ENCODE measurements at regions not wholly inside any gene's neighbourhood (a gene's known extent, or its start where the extent isn't known, plus 50 kb on each side); places are given as distances from the start of the nearest gene placed in this dataset.

GRCh38 chr7:16178092-16178491, 243.2 kb downstream of the CRPPA start:
- TF ChIP-seq CTCF (conservative IDR thresholded peaks at IDR 0.05; ENCODE audit: low read depth, low read length) = no peak
- TF ChIP-seq MAFK (IDR thresholded peaks at IDR 0.05; ENCODE audit: low read depth, low read length) = no peak
- no peak for TF ChIP-seq MXI1 (IDR thresholded peaks at IDR 0.05; ENCODE audit: borderline replicate concordance, low read depth, low read length)
- TF ChIP-seq POLR2A (IDR thresholded peaks at IDR 0.05; ENCODE audit: low read depth, low read length) = no peak
- TF ChIP-seq RAD21 (IDR thresholded peaks at IDR 0.05; ENCODE audit: low read length) = no peak
- TF ChIP-seq CEBPB (IDR thresholded peaks at IDR 0.05; ENCODE audit: low read depth, low read length) = no peak
- no peak for TF ChIP-seq ELK1 (IDR thresholded peaks at IDR 0.05; ENCODE audit: borderline replicate concordance, low read depth, low read length)
- no peak for TF ChIP-seq CHD1 (IDR thresholded peaks at IDR 0.05; ENCODE audit: low read depth, low read length)
- TF ChIP-seq SMC3 (IDR thresholded peaks at IDR 0.05; ENCODE audit: low read depth, low read length) = no peak
- TF ChIP-seq USF2 (IDR thresholded peaks at IDR 0.05; ENCODE audit: low read depth, low read length) = no peak
- TF ChIP-seq MAZ (IDR thresholded peaks at IDR 0.05; ENCODE audit: borderline replicate concordance, low read depth, low read length) = no peak
- no peak for TF ChIP-seq RCOR1 (IDR thresholded peaks at IDR 0.05; ENCODE audit: insufficient replicate concordance, low read length)
- no peak for TF ChIP-seq BHLHE40 (IDR thresholded peaks at IDR 0.05; ENCODE audit: low read depth, low read length)
- TF ChIP-seq NFE2L2 (IDR thresholded peaks at IDR 0.05; ENCODE audit: low read depth, low read length) = no peak
